ENCODE measurements at regions not wholly inside any gene's neighbourhood (a gene's known extent, or its start where the extent isn't known, plus 50 kb on each side); places are given as distances from the start of the nearest gene placed in this dataset.
"Not testable (repeated sequence)": the region's sequence is repeated elsewhere in the genome, so short reads cannot be mapped to it uniquely, and the experiment has no call there.

DNA sequence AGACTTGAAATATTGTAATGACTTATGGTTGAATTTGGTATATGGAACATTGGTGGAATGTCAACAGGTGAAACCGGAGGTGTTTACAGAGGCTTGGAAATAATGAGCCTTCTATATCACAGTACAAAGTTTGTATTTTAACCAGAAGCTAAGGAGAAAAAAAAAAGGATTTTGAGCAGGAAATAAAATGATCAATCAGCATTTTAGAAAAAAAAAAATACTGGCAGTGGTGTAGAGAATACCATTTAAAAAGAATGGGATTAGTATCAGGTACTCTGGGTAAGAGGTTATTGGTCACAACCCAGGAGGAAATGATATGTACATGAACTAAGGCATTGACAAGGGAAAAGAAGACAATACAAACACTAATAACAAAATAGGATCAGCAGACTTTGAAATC, 587.1 kb upstream of the HTR2C start:
- DNase-seq = no peak

GRCh38 chrX:113991720-113992119, 592.2 kb upstream of the HTR2C start:
- not testable (repeated sequence) for DNase-seq

DNA sequence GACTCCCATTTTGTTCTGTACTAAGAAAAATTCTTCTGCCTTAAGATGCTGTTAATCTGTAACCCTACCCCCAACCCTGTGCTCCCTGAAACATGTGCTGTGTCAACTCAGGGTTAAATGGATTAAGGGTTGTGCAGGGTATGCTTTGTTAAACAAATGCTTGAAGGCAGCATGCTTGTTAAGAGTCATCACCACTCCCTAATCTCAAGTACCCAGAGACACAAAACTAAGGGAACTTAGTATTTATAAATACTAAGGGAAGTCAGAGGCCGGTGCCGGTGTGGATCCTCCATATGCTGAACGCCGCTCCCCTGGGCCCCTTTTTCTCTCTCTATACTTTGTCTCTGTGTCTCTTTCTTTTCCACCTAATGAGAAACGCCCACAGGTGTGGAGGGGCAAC, 593.2 kb upstream of the HTR2C start:
- DNase-seq = not testable (repeated sequence)

- DNase-seq = not testable (repeated sequence)
These were observed 595.5 kb upstream of the HTR2C start for GRCh38 chrX:113988315-113988935.

- no peak for DNase-seq
These were observed 597.5 kb upstream of the HTR2C start for GRCh38 chrX:113986427-113986826.

- no peak for DNase-seq
These were observed 601.1 kb upstream of the HTR2C start for GRCh38 chrX:113982766-113983165.

GRCh38 chrX:113980953-113981352, 602.9 kb upstream of the HTR2C start:
- no peak for DNase-seq

DNA sequence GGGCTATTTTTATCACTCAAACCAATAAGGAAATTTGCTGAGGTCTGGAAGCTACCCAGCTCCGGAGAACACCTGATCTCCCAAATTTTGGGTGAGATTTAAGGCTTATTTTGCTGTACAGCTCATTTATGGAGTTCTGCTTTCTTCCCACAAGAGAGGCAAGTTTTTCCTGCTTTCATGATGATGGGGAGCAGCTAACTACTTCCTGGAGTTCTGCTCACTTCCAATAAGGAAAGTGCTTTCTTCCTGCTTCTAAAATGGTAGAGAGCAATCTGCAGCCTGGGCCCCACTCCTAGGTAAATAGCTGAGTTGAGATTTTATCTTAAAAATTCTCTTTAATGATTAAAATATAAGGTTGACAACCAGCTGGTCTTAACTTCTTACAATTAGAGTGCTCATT, 606.0 kb upstream of the HTR2C start:
- DNase-seq = no peak

- no peak for DNase-seq
These were observed 608.4 kb upstream of the HTR2C start for GRCh38 chrX:113975441-113975840.

DNA sequence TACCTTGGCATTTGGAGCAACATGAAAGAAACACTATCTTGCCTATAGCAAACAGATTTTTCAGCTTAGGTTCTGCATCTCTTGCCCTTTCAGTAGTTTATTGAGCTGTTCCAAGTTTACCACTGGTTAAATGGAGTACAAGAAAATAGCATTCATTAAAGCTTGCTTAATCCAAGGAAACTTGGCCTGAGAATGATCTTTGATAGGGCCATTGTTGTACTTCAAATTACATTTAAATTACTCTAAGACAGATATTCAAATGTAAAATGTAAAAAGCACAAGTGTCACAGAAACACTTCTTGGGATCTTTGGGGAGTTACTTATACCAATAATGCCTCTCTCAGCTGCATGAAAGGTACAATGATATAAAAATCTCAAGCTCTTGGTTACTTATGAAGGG, 609.0 kb upstream of the HTR2C start:
- DNase-seq = no peak

- no peak for DNase-seq
These were observed 610.2 kb upstream of the HTR2C start for GRCh38 chrX:113973706-113974105.

- DNase-seq = no peak
These were observed 617.1 kb upstream of the HTR2C start for GRCh38 chrX:113966791-113967190.

GRCh38 chrX:113962343-113962742, 621.5 kb upstream of the HTR2C start:
- no peak for DNase-seq

GRCh38 chrX:113959912-113960626, 623.8 kb upstream of the HTR2C start:
- no peak for DNase-seq

- no peak for DNase-seq
These were observed 627.0 kb upstream of the HTR2C start for GRCh38 chrX:113956936-113957335.

DNA sequence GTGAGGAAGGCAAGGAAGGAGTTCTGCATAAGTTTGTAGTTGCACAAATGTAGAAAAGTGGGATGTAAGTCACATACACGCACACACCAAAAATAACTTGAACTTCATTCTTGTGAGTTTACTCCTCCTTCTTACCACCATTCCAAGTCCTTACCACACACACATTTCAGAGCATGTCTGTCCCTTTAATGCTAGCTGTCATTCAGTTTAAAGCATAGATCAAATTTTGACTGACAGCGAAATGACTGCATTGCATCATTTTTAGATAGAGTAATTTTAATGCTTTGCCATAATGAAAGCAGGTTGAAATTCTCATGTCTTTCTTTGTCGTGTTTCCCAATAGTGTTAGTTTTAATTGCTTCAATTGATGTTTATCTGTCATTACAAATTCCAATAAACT, 629.6 kb upstream of the HTR2C start:
- no peak for DNase-seq

GRCh38 chrX:113950081-113950678, 633.7 kb upstream of the HTR2C start:
- no peak for DNase-seq

DNA sequence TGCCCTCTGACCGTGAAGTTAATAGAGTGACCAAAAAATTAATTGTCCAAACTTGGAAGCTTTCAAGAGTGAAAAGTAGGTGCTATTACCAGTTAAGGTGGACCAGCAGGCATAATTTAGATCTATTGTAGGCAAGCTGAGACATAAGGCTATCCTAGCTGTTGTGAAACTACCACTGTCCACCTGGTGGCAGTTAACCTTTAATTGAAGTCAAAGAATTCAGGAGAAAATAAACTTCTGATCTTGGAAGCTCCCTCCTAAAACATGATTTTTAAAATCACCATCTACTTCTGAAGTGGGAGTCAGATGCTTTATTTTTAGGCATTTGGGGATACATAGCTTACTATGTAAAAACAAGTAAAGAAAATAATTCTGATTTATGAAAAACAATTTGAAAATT, 636.3 kb upstream of the HTR2C start:
- DNase-seq = no peak

GRCh38 chrX:113935518-113935917, 648.4 kb upstream of the HTR2C start:
- DNase-seq = no peak

- DNase-seq = no peak
These were observed 650.0 kb upstream of the HTR2C start for GRCh38 chrX:113933931-113934330.

GRCh38 chrX:113929004-113929403, 654.9 kb upstream of the HTR2C start:
- no peak for DNase-seq

DNA sequence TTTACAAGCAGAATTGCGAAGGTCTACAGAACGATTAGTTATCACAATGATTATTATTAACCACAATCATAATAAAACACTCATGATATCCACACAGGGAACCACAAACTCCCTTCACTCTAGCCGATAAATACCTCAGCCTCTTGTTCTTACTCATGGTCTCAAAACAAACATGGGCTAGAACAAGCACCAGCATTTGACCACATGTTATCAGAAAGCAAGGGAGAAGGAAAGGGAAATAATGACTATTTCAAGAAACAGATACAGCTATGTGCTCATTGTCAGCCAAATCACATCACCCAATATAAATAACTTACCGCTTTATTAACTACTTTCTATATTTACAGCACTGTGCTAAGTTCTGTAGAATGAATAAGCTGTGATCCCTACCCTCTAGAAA, 663.2 kb upstream of the HTR2C start:
- no peak for DNase-seq

GRCh38 chrX:113919387-113919786, 664.5 kb upstream of the HTR2C start:
- DNase-seq = no peak

DNA sequence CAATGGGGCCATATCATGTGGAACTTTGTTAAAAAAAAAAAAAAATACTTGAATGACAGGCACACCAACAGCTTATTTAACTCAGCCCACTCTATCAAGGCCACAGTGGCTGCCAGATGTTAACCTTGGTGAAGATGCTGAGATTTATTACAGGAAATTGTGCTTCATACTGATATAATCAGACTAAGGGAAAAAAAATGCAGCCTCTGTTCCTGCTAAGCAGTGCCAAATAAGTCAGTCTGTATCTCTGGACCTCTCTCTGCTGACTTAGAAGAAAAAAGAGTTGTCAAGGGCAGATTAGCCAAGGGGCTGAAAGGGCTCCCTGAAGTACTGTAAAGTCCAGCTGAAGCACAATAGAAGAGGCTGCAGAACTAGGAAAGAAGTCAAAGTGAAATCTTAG, 677.7 kb upstream of the HTR2C start:
- DNase-seq = no peak

DNA sequence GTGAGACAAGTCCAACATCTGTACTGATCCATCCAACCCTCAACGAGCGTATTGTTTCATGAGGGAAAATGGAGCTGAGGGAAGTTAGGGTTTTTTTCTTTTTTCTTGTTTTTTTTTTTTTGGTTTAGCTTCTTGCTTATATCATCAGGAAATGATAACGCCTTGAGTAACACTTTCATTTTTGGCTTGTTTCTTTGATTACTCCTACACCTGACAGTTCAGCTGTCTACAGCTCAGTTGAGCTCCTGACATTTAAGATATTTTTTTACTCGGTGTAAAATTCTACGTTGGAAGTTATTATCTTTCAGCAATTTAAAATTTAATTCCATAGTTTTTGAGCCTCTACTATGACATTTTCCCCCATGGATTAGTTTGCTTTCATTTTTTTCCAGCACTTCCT, 691.0 kb upstream of the HTR2C start:
- DNase-seq = no peak
